ENCODE measurements at regions not wholly inside any gene's neighbourhood (a gene's known extent, or its start where the extent isn't known, plus 50 kb on each side); places are given as distances from the start of the nearest gene placed in this dataset.

DNA sequence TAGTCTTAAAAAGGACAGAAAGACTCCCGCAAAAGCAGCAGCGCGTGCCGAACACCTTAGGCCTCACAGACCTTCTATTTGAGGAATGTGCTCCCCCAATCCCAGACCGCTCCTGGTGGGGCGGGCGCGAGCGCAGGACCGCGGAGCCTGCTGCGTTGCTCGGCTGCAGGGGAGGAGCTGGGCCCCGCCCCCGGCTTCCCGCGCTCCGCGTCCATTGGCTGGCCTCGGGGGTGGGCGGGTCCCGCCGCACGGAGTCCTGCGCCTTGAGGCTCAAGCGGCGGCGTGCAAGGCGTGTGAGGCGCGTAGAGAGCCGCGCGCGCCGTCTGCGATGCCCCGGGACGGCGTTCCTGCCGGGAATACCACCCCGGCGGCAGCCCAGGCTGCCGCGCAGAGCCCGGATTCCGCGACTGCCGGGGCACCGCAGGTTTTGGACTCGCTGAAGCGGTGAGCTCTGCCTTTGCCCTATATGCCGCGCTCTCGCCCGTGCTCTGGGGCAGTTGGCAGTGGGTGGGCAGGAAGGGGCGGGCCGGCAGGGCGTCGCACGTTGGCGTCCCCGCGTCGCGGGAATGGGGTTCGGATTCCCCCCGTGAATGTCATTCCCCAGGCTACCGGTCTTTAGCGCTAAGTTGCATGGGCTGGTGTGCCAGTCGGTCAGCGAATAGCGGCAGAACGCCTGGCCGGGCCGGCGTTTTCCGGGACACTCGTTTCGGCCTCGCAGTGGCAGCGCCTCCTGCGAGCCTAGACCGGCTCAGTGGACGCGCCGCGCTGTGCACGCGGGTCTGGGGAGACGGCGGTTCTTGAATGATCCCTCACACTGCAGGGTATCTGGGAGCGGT, 49.6 kb upstream of the PAIP2B start (continued):
- no peak for TF ChIP-seq PRDM10 (CRISPR knock-in tag; IDR thresholded peaks at IDR 0.05; ENCODE audit: low read depth)
- TF ChIP-seq SMARCE1 (IDR thresholded peaks at IDR 0.05; ENCODE audit: borderline replicate concordance), result no peak
- TF ChIP-seq, protein P1, sequence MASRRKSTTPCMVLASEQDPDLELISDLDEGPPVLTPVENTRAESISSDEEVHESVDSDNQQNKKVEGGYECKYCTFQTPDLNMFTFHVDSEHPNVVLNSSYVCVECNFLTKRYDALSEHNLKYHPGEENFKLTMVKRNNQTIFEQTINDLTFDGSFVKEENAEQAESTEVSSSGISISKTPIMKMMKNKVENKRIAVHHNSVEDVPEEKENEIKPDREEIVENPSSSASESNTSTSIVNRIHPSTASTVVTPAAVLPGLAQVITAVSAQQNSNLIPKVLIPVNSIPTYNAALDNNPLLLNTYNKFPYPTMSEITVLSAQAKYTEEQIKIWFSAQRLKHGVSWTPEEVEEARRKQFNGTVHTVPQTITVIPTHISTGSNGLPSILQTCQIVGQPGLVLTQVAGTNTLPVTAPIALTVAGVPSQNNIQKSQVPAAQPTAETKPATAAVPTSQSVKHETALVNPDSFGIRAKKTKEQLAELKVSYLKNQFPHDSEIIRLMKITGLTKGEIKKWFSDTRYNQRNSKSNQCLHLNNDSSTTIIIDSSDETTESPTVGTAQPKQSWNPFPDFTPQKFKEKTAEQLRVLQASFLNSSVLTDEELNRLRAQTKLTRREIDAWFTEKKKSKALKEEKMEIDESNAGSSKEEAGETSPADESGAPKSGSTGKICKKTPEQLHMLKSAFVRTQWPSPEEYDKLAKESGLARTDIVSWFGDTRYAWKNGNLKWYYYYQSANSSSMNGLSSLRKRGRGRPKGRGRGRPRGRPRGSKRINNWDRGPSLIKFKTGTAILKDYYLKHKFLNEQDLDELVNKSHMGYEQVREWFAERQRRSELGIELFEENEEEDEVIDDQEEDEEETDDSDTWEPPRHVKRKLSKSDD (CRISPR knock-in tag; IDR thresholded peaks at IDR 0.05; ENCODE audit: low read depth), result peak; percentile 39; the same call in 1 of the 2 replicates
- TF ChIP-seq THYN1 (CRISPR knock-in tag; IDR thresholded peaks at IDR 0.05; ENCODE audit: borderline replicate concordance, low read depth), result 0 out of 2 replicates have a peak, but pooled peaks have one; percentile 90
- peak; percentile 59; the same call in 1 of the 2 replicates for TF ChIP-seq ZNF816 (CRISPR knock-in tag; IDR thresholded peaks at IDR 0.05; ENCODE audit: borderline replicate concordance)
- no peak for TF ChIP-seq MXD4 (CRISPR knock-in tag; IDR thresholded peaks at IDR 0.05)
- TF ChIP-seq HOXD1 (CRISPR knock-in tag; IDR thresholded peaks at IDR 0.05), result 0 out of 2 replicates have a peak, but pooled peaks have one; percentile 68
- TF ChIP-seq, protein P2, sequence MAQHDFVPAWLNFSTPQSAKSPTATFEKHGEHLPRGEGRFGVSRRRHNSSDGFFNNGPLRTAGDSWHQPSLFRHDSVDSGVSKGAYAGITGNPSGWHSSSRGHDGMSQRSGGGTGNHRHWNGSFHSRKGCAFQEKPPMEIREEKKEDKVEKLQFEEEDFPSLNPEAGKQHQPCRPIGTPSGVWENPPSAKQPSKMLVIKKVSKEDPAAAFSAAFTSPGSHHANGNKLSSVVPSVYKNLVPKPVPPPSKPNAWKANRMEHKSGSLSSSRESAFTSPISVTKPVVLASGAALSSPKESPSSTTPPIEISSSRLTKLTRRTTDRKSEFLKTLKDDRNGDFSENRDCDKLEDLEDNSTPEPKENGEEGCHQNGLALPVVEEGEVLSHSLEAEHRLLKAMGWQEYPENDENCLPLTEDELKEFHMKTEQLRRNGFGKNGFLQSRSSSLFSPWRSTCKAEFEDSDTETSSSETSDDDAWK (CRISPR knock-in tag; IDR thresholded peaks at IDR 0.05), result no peak
- TF ChIP-seq ARID2 (CRISPR knock-in tag; IDR thresholded peaks at IDR 0.05; ENCODE audit: borderline replicate concordance), result peak; percentile 49; the same call in 1 of the 2 replicates
- TF ChIP-seq KAT7 (CRISPR knock-in tag; IDR thresholded peaks at IDR 0.05; ENCODE audit: borderline replicate concordance), result no peak
- TF ChIP-seq ZNF101 (CRISPR knock-in tag; IDR thresholded peaks at IDR 0.05; ENCODE audit: borderline replicate concordance, low read depth), result no peak
- TF ChIP-seq ZNF354B (CRISPR knock-in tag; IDR thresholded peaks at IDR 0.05), result no peak
- TF ChIP-seq SRF (IDR thresholded peaks at IDR 0.05; ENCODE audit: low read depth, low read length), result no peak
- TF ChIP-seq, protein P3, sequence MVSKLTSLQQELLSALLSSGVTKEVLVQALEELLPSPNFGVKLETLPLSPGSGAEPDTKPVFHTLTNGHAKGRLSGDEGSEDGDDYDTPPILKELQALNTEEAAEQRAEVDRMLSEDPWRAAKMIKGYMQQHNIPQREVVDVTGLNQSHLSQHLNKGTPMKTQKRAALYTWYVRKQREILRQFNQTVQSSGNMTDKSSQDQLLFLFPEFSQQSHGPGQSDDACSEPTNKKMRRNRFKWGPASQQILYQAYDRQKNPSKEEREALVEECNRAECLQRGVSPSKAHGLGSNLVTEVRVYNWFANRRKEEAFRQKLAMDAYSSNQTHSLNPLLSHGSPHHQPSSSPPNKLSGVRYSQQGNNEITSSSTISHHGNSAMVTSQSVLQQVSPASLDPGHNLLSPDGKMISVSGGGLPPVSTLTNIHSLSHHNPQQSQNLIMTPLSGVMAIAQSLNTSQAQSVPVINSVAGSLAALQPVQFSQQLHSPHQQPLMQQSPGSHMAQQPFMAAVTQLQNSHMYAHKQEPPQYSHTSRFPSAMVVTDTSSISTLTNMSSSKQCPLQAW (CRISPR knock-in tag; IDR thresholded peaks at IDR 0.05), result no peak
- peak; percentile 46; the same call in 1 of the 2 replicates for TF ChIP-seq JUN (CRISPR knock-in tag; IDR thresholded peaks at IDR 0.05)
- peak; percentile 88 for TF ChIP-seq ZNF605 (CRISPR knock-in tag; IDR thresholded peaks at IDR 0.05)
- TF ChIP-seq POLR2AphosphoS5 (IDR thresholded peaks at IDR 0.05; ENCODE audit: low read depth, low read length), result no peak
- TF ChIP-seq TAF15 (IDR thresholded peaks at IDR 0.05; ENCODE audit: low read depth, low read length, poor library complexity, severe bottlenecking), result no peak

Measured in HepG2 (cell line).